GM21447 (cell line): ENCODE measurements at regions not wholly inside any gene's neighbourhood (a gene's known extent, or its start where the extent isn't known, plus 50 kb on each side); places are given as distances from the start of the nearest gene placed in this dataset.

ENCODE experiments used
- ATAC-seq: cut with Tn5 transposase; IDR thresholded peaks from one replicate; pipeline ENCODE4 v1.9.1; 2021; ENCODE audit not compliant: unreplicated experiment

- no peak for ATAC-seq
These were observed 356.6 kb downstream of the CXXC4 start for GRCh38 chr4:104138116-104138515.

GRCh38 chr4:104129243-104129642 lies 365.5 kb downstream of the CXXC4 start:
- no peak for ATAC-seq

- peak; percentile 55 for ATAC-seq
These were observed 365.9 kb downstream of the CXXC4 start for GRCh38 chr4:104128850-104129213.

- no peak for ATAC-seq
These were observed 366.5 kb downstream of the CXXC4 start for GRCh38 chr4:104128031-104128849.

GRCh38 chr4:104123021-104123420 lies 371.7 kb downstream of the CXXC4 start:
- no peak for ATAC-seq

GRCh38 chr4:104117776-104118175 lies 376.9 kb downstream of the CXXC4 start:
- no peak for ATAC-seq

- ATAC-seq = no peak
These were observed 380.8 kb downstream of the CXXC4 start for GRCh38 chr4:104113850-104114249.

- ATAC-seq = no peak
These were observed 379.4 kb upstream of the TACR3 start for GRCh38 chr4:104099141-104099540.

- ATAC-seq = no peak
These were observed 373.5 kb upstream of the TACR3 start for GRCh38 chr4:104093247-104093646.

- no peak for ATAC-seq
These were observed 353.4 kb upstream of the TACR3 start for GRCh38 chr4:104073229-104073628.

GRCh38 chr4:104066533-104066932 lies 346.7 kb upstream of the TACR3 start:
- ATAC-seq = no peak

- ATAC-seq = no peak
These were observed 345.1 kb upstream of the TACR3 start for GRCh38 chr4:104064646-104065577.

- ATAC-seq = no peak
These were observed 343.6 kb upstream of the TACR3 start for GRCh38 chr4:104063341-104063740.

GRCh38 chr4:104044369-104044768 lies 324.6 kb upstream of the TACR3 start:
- no peak for ATAC-seq

- ATAC-seq = no peak
These were observed 313.1 kb upstream of the TACR3 start for GRCh38 chr4:104032896-104033295.

- ATAC-seq = no peak
These were observed 305.5 kb upstream of the TACR3 start for GRCh38 chr4:104025251-104025650.

GRCh38 chr4:104022831-104023230 lies 303.0 kb upstream of the TACR3 start:
- no peak for ATAC-seq

- ATAC-seq = no peak
These were observed 302.4 kb upstream of the TACR3 start for GRCh38 chr4:104022226-104022625.

- no peak for ATAC-seq
These were observed 300.9 kb upstream of the TACR3 start for GRCh38 chr4:104020641-104021040.

- ATAC-seq = no peak
These were observed 297.4 kb upstream of the TACR3 start for GRCh38 chr4:104017213-104017612.

- no peak for ATAC-seq
These were observed 295.9 kb upstream of the TACR3 start for GRCh38 chr4:104015680-104016079.

GRCh38 chr4:104010722-104011121 lies 290.9 kb upstream of the TACR3 start:
- ATAC-seq = no peak
